ENCODE measurements at regions not wholly inside any gene's neighbourhood (a gene's known extent, or its start where the extent isn't known, plus 50 kb on each side); places are given as distances from the start of the nearest gene placed in this dataset.

DNA sequence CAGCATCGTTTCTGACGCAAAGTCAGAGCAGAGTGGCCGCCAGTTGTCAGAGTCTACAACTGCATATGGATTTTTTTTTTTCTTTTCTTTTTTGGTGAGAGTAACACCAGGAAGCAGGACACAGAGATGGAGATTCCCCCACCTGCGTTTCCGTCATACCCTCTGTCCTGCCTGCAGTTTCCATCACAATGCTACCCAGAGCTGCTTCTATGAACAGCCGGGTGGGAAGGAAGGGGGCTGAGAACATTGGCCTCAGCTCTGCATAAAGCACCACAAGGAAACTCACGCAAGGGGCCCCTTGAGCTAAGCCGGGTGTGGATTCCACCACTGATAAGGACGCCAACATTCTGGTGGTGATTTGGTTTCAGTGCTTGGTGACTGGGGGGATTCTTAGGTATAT lies 183.5 kb upstream of the AFDN start:
- DNase-seq (ENCODE audit: low read depth, low spot score) = no peak

DNA sequence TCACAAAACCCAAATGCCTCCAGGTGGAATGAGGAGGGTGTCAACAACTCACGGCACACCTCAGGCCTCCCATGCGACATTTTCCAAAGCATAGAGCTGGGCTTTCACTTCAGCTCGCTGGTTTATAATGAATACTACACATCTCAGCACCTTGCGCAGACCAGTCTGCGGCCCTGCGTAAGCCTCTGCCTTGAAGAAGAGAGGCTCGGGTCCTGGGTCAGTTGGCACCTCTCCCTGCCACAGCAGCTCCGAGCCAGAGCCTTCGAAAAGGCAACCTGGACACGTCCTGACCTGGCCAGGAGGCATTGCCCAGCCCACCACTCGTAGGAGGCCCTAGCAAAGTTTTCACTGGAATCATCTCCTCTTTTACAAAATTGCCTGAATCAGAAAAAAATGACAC lies 183.0 kb upstream of the AFDN start:
- DNase-seq (ENCODE audit: low read depth, low spot score) = no peak

DNA sequence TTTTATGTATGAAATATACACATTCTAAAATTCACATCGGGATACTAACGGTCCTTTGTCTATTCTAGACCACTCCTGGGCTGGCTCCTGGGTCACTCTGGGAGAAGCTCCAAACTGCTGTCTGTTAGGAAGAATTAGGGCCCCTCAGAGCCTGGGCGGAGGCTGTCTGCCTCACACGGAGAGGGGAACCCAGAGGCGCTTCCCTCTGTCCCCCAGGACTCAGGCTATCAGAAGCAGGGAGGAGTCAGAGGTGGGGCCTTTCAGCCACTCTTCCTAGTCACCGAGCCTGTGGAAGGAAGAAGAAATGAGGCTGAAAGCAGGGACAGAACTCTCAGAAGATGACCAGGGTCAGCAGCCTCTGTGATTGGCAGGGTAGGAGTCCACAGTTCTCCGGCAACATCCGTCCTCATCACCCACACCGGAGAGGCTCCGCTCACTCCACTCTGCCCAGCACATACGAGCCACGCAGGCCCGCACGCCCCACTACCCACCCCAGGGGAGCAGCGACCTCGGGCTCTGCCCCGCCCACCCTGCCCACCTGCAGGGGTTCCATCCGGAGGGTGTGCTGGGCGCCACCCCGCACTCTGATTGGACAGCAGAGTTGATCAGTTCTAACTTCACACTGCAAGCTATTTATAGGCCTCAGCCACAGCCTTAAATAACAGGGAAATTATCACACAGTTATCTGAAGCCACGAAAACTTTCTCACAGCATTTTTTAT lies 182.1 kb upstream of the AFDN start:
- no peak for DNase-seq (ENCODE audit: low read depth, low spot score)

DNA sequence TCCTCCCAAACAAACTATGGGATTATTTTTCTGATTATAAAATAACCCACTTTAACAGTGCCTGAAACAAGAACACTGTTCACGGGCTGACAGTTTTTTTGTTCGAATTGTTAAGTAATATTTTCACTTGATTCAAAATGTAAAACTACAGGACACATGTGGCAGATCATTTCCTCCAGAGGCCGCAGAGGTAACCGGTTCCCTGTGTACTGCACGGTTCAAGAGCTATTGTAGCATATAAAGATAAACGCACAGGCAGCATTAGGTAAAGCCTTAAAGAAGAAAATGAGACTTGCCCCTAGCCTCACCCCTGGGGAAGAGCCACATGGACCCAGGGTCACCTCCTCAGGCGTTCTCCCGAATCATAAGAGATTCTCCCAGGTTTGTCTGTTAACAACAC lies 181.3 kb upstream of the AFDN start:
- no peak for DNase-seq (ENCODE audit: low read depth, low spot score)

DNA sequence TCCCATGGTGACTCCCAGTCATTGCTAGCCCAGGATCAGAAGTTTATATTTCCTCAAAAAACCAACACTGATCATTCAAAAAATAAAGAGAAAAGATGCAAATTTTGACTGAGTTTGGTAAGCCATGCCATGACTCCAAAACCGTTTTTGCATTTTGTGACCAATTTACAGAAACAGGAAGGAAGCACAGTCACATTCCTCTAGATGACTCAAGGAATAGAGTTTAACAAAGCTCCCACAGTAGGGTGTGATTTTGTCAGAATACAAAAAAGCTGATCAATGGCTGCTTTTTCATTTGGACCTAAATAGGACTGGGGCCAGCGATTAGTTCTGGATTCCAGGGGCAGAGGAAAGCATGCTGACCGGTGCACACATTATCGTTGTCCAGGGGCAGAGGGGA lies 179.4 kb upstream of the AFDN start:
- DNase-seq (ENCODE audit: low read depth, low spot score) = no peak

DNA sequence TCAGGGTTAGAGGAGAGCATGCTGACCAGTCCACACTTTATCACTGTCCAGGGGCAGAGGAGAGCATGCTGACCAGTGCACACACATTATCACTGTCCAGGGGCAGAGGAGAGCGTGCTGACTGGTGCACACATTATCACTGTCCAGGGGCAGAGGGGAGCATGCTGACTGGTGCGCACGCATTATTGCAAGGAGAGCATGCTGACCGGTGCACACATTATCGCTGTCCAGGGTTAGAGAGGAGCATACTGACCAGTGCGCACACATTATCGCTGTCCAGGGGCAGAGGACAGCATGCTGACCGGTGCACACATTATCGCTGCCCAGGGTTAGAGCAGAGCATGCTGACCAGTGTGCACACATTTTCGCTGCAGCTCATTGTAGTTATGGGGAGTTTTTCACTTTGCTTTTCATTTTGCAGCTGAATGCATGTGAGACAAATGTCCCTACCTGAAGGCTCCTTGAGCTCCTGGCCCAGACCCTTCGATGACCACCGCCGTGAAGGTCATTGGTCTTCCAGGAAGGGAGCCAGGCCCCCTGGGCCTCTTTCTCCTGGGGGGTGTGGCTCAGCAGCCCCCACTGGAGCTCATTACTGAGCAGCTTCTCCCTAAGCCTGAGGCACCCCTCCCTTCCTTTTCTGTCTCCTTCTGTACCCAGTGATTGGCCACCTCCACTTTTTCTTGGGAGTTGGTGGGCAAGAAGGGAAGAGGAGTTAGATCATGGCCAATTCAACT lies 178.8 kb upstream of the AFDN start:
- DNase-seq (ENCODE audit: low read depth, low spot score) = no peak

DNA sequence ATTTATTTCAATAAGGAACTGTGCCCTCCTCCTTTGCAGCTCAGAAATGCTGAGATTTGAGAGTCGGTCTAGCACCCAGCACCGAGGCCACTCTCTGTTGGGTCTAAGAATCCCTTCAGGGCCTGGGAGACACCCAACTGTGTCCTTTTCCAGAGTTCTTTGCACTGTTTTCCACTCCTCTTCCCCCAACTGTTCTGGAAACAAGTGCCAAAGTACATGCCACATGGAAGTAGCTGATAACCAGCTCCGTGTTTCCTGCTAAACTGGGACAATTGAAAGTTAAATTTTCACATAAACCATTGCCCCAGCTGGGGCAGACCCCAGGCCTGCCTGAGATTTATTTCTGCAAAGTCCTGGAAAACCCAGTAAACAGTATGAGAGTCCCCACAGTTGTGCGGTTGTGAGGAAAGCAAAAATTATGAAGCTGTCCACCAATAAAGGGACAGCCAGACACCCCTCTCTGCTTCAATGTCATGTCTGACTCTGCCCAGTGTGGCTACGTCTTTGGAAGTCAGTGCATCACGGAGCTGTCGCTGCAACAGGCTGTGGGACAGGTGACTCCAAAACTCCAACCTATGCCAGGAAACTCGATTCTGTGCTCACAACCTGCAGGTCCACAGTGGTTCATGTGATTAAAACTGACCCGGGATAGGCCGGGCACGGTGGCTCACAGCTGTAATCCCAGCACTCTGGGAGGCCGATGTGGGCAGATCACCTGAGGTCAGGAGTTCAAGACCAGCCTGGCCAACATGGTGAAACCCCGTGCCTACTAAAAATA lies 178.0 kb upstream of the AFDN start:
- DNase-seq (ENCODE audit: low read depth, low spot score) = no peak

DNA sequence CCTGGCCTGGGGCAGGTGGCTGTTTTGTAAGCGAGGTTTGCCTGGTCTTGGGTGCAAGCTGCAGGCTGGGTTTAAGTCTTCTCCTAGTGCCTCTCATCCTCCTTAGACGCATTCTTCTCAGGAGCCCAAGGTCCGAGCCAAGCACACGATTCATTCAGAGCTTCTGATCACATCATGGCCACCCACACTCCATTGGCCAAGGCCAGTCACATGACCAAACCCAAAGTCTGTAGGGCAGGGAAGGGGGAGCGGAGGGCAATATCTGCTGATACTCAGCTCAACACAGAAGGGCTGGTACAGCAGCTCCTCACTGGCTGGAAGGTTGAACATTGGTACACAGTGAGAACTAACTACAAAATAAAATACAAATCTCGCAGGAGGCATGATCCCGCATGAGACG lies 177.2 kb upstream of the AFDN start:
- DNase-seq (ENCODE audit: low read depth, low spot score) = no peak

DNA sequence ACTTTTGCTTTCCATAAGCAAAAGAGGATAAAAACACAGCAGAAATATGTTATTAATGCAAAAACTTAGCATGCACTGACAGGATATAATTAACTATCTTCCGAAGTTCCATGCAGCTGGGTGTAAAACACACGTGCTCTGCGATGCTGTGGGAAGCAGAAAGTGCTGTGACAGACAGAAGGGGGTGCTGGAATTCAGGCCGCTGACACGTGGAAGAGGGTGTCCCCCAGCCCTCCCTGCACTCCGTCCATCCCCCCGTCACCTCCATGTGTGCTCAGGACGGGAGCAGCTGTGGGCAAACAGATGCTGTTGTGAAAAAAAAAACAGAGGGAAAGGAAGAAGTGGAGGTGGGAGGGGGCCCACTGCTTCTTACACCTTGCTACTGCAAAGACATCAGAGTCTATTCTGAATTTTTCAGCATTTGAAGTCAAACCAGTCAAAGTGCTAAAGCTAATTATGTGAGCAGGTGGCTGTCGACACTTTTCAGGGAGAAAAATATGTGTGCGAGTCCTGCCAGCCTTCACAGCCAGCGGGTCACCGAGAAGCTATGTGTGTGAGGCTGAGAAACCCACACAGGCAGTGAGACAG lies 175.9 kb upstream of the AFDN start:
- DNase-seq (ENCODE audit: low read depth, low spot score) = no peak

DNA sequence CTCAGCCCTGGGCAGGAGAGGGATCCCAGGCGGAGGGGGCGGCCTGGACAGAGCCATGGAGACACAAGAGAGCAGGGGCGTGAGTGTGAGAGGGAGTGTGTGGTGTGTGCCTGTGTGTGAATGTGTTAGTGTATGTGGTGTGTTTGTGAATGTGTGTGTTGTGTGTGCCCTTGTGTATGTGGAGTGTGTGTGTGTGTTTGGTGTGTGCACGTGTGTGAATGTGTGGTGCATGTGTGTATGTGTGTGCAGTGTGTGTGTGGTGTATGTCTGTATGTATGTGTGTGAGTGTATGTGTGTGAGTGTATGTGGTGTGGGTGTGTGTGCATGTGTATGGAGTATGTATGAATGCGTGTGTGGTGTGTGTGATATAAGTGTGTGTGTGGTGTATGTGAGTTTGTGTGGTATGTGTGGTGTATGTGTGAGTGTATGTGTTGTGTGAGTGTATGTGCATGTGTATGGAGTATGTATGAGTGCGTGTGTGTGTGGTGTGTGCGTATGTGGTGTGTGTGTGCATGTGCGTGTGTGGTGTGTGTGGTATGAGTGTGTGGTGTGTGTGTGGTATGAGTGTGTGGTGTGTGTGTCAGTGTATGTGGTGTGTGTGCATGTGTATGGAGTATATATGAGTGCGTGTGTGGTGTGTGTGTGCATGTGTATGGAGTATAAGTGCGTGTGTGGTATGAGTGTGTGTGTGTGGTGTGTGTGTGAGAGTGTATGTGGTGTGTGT lies 175.2 kb upstream of the AFDN start:
- DNase-seq (ENCODE audit: low read depth, low spot score) = no peak

DNA sequence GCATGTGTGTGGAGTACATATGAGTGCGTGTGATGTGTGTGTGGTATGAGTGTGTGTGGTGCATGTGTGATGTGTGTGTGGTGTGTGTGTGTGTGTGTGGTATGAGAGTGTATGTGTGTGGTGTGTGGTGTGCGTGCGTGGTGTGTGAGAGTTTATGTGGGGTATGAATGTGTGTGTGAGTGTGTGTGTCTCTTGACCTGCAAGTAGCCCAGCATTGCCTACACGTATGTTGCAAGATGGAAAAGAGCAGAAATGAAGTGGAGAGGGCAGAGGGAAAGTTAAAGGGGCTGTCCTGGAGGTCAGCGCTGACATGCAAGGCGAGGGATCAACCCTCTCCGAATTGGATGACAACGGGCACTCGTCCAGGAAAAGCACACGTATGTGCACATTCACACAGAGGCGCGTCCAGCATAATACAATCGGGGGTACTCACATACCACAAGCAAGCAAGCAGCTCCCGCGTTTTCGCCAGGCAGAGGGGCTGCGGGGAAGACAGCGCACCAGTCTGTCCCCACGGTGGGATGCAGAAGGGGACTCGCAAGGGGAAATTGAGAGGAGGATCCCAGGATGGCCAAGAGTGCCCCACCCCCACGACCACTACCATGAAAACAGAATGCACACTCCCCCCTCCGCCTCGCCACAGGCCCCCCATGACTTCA lies 174.5 kb upstream of the AFDN start:
- DNase-seq (ENCODE audit: low read depth, low spot score) = no peak

DNA sequence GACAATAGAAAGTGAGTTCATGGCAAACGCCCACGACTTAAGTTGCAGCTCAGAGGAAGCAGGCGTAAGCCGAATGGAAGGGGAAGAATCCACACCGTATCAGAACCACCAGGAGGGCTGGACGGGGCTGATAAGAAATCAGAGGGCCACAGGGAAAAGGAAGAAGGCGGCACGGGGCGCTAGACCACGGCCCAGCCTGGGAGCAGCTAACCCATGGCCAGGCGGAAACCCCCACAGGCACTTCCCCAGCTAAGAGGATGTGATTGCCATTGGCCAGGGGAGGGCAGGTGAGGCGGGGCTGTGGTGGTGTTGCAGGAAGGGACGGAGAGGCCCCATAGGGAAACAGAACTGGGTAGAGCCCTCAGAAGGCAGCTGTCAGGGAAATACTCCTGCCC lies 174.0 kb upstream of the AFDN start:
- DNase-seq (ENCODE audit: low read depth, low spot score) = no peak

DNA sequence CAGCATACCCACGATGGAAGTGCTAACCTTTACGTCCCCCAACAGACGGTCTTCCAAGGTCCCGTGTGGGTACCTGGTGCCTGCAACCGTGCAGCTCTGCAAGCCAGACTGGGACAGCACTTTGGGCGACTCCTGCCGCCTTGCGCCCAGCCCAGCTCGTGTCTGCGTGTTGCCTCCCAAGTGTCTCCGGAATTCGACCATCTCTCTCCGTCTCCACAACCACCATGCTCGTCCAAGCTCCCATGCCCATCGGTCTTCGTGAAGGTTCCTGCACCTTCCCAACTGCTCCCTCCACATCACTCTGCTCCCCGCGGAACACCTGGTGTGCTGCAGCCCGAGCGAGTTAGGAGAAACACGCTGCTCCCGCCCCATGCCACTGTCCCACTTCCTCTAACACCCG lies 173.2 kb upstream of the AFDN start:
- DNase-seq (ENCODE audit: low read depth, low spot score) = no peak

DNA sequence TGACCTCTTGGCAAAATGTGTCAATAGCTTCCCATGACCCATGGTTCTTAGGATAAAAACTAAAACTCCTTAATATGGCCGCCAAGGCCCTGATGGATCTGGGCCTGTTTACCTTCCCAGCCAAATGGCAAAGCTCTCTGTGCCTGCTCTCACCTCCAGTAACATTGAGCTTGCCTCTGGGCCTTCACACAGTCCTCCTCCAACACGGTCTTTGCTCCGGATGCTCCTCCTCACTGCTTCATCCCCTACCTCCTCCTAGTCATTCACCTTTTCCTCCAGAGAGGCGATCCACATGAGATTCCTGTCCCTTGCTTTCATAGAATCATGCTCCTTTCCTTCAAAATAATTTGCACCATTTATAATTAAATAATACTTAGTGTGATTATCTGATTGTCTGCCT lies 172.3 kb upstream of the AFDN start:
- no peak for DNase-seq (ENCODE audit: low read depth, low spot score)

DNA sequence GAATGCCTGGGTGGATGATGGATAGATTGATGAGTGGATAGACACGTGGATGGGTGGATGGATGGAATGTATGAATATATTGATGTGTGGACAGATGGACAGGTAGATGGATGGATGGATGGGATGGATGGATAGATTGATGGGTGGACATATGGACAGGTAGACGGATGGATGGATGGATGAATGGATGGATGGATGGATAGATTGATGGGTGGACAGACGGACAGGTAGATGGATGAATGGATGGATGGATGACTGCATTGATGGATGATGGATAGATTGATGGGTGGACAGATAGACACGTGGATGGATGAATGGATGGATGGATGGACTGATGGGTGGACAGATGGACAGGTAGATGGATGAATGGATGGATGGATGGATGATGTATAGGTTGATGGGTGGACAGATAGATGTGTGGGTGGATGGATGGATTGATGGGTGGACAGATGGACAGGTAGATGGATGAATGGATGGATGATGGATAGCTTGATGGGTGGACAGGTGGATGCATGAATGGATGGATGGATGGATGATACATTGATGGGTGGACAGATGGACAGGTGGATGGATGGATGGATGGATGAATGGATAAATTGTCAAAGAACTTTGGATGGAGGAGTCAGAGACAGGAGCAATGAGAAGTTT lies 171.4 kb upstream of the AFDN start:
- no peak for DNase-seq (ENCODE audit: low read depth, low spot score)

DNA sequence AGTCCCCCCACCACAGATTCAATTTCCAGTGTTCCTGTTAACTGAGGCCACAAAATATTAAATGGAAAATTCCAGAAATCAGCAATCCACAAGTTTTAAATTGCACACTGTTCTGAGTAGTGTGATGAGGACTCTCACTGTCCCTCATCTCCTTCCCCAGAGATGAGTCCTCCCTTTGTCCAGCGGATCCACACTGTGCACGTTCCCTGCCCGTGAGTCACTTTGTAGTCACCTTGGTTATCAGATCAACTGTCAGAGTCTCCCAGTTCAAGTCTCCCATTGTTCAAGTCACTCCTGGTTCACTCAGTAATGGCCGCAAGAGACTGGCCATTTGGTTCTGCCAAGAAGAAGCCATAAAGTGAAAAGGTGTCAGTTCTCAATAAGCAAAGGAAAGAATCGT lies 168.6 kb upstream of the AFDN start:
- no peak for DNase-seq (ENCODE audit: low read depth, low spot score)

DNA sequence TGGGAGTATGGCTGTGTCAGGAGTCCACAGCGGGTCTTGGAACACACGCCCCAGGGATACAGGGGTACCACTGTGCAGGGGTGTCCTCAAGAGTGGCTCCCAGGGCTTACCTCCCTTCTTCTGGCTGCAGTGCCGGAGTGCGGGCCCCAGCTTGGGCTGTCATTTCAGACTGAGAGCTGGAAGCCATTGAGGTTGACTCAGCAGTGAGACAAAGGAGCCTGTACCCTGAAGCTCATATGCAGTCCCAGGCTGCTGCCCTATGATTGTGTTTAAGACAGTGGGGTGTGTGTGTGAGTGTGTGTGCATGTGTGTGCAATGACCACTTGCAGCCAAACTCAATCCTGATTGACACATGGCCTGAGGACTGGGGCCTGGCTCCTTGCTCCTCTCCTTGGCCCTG lies 167.7 kb upstream of the AFDN start:
- DNase-seq (ENCODE audit: low read depth, low spot score) = no peak

DNA sequence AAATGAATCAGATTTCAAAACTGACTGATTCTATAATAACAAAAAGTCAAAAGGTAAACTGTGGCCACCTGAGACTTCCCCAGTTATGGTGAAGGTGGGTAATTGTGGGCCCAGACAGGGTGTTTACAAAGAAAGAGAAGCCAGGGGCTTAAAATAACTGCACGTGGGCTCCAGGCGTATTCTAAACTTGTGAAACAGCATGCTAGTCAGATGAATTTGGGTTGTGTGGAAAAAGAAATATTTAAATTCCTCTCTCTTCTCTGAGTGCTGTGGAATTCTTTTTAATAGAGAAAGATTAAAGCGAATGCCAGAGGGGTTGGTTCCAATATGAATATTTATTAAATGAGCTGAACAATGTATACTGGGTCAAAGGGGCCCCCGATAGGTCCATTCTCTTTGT lies 166.3 kb upstream of the AFDN start:
- no peak for DNase-seq (ENCODE audit: low read depth, low spot score)

DNA sequence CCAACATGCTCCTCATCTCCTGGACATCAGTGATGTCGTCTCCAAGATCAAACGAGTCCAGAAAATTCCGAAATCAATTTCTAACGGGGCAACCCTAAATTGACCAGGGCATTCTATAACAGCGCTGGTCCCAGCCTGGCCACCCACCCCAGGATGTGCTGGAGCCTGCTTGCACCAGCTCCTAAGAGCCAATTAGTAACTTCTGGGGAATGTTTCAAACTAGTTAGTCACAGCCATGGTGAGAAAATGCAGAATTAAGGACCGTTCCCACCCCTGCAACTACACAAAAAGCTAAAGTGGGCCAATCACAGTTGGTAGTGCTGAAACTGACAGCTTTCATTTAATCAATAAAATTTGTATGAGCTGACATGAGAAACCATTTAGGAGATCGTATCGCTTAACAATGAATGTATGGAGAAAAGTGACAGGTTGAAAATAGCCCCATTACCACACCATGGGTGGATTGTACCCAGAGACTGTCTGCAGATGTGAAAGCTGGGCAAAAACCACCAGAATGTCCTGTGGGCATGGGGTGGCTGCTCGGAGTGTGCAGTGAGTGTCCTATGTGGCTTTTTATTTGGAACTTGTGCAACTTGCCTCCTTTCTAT lies 165.7 kb upstream of the AFDN start:
- no peak for DNase-seq (ENCODE audit: low read depth, low spot score)

DNA sequence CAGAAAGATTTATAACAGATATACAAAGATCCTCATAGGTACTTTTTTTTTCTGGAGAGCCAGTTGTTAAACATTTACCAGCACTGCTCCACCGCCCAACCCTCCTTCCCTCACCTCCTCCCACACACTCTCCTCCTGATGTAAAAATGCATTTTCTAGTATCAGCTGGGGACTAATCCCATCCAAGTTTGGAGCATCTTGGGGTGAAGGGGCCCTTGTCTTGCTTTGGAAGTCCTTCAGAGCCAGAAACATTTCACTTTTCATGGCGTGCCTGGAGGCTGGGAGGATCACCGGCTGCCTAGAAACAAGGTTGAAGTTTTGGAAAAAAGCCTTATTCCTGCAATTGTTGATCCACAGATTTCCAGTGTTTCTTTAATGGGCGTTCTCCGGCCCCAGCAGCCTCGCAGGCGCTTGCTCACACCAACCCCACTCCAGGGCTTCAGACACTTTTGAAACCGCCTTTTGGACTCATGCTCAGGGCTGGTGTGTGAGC lies 165.1 kb upstream of the AFDN start:
- DNase-seq (ENCODE audit: low read depth, low spot score) = no peak
